ENCODE measurements at regions not wholly inside any gene's neighbourhood (a gene's known extent, or its start where the extent isn't known, plus 50 kb on each side); places are given as distances from the start of the nearest gene placed in this dataset.

GRCh38 chr3:116873142-116873541 lies 163.6 kb downstream of the TUSC7 start:
- Histone ChIP-seq H3K4me1 (ENCODE audit: control insufficient read depth in 1 of 2, insufficient read depth in 2 of 2, low read length in 2 of 2) (no peaks in the 10 kb centered on the region), H3K9ac (ENCODE audit: low read depth in 1 of 2, low read length in 2 of 2) (no peak overlapping the region), H3K9me3 (ENCODE audit: control insufficient read depth in 1 of 2, low read length in 2 of 2) (no peaks in the 10 kb centered on the region), H3K27ac (ENCODE audit: low read depth, low read length) (no peak overlapping the region), H3K36me3 (ENCODE audit: control insufficient read depth in 1 of 2, insufficient read depth in 2 of 2, low read length in 2 of 2) (no peaks in the 10 kb centered on the region), H3K27me3 (ENCODE audit: control insufficient read depth in 1 of 2, insufficient read depth in 2 of 2, low read length in 2 of 2) (no peaks in the 10 kb centered on the region), H3K4me3 (ENCODE audit: low read depth in 1 of 2, low read length in 2 of 2) (no peak overlapping the region)

GRCh38 chr3:116877968-116878367 lies 168.4 kb downstream of the TUSC7 start:
- no peak overlapping the region for H3K4me3 ChIP-seq (ENCODE audit: low read depth in 1 of 2, low read length in 2 of 2)
- no peaks in the 10 kb centered on the region for H3K4me1 ChIP-seq (ENCODE audit: control insufficient read depth in 1 of 2, insufficient read depth in 2 of 2, low read length in 2 of 2)
- H3K9me3 ChIP-seq (ENCODE audit: control insufficient read depth in 1 of 2, low read length in 2 of 2) = no peaks in the 10 kb centered on the region
- no peaks in the 10 kb centered on the region for H3K36me3 ChIP-seq (ENCODE audit: control insufficient read depth in 1 of 2, insufficient read depth in 2 of 2, low read length in 2 of 2)
- H3K9ac ChIP-seq (ENCODE audit: low read depth in 1 of 2, low read length in 2 of 2) = no peak overlapping the region
- no peak overlapping the region for H3K27ac ChIP-seq (ENCODE audit: low read depth, low read length)
- H3K27me3 ChIP-seq (ENCODE audit: control insufficient read depth in 1 of 2, insufficient read depth in 2 of 2, low read length in 2 of 2) = no peaks in the 10 kb centered on the region

- no peaks in the 10 kb centered on the region for H3K4me1 ChIP-seq (ENCODE audit: control insufficient read depth in 1 of 2, insufficient read depth in 2 of 2, low read length in 2 of 2)
- H3K36me3 ChIP-seq (ENCODE audit: control insufficient read depth in 1 of 2, insufficient read depth in 2 of 2, low read length in 2 of 2) = no peaks in the 10 kb centered on the region
- H3K4me3 ChIP-seq (ENCODE audit: low read depth in 1 of 2, low read length in 2 of 2) = no peak overlapping the region
- no peaks in the 10 kb centered on the region for H3K9me3 ChIP-seq (ENCODE audit: control insufficient read depth in 1 of 2, low read length in 2 of 2)
- no peak overlapping the region for H3K27ac ChIP-seq (ENCODE audit: low read depth, low read length)
- H3K27me3 ChIP-seq (ENCODE audit: control insufficient read depth in 1 of 2, insufficient read depth in 2 of 2, low read length in 2 of 2) = no peaks in the 10 kb centered on the region
- H3K9ac ChIP-seq (ENCODE audit: low read depth in 1 of 2, low read length in 2 of 2) = no peak overlapping the region
Observed at GRCh38 chr3:116886202-116886893, 176.8 kb downstream of the TUSC7 start.

- no peaks in the 10 kb centered on the region for H3K27me3 ChIP-seq (ENCODE audit: control insufficient read depth in 1 of 2, insufficient read depth in 2 of 2, low read length in 2 of 2)
- no peaks in the 10 kb centered on the region for H3K36me3 ChIP-seq (ENCODE audit: control insufficient read depth in 1 of 2, insufficient read depth in 2 of 2, low read length in 2 of 2)
- no peaks in the 10 kb centered on the region for H3K9me3 ChIP-seq (ENCODE audit: control insufficient read depth in 1 of 2, low read length in 2 of 2)
- no peaks in the 10 kb centered on the region for H3K4me1 ChIP-seq (ENCODE audit: control insufficient read depth in 1 of 2, insufficient read depth in 2 of 2, low read length in 2 of 2)
- no peak overlapping the region for H3K4me3 ChIP-seq (ENCODE audit: low read depth in 1 of 2, low read length in 2 of 2)
- no peak overlapping the region for H3K27ac ChIP-seq (ENCODE audit: low read depth, low read length)
- H3K9ac ChIP-seq (ENCODE audit: low read depth in 1 of 2, low read length in 2 of 2) = no peak overlapping the region
Observed at GRCh38 chr3:116896116-116896515, 186.5 kb downstream of the TUSC7 start.

GRCh38 chr3:116897382-116897781 lies 187.8 kb downstream of the TUSC7 start:
- H3K27me3 ChIP-seq (ENCODE audit: control insufficient read depth in 1 of 2, insufficient read depth in 2 of 2, low read length in 2 of 2) = no peaks in the 10 kb centered on the region
- H3K4me3 ChIP-seq (ENCODE audit: low read depth in 1 of 2, low read length in 2 of 2) = no peak overlapping the region
- H3K4me1 ChIP-seq (ENCODE audit: control insufficient read depth in 1 of 2, insufficient read depth in 2 of 2, low read length in 2 of 2) = no peaks in the 10 kb centered on the region
- H3K27ac ChIP-seq (ENCODE audit: low read depth, low read length) = no peak overlapping the region
- H3K9ac ChIP-seq (ENCODE audit: low read depth in 1 of 2, low read length in 2 of 2) = no peak overlapping the region
- no peaks in the 10 kb centered on the region for H3K9me3 ChIP-seq (ENCODE audit: control insufficient read depth in 1 of 2, low read length in 2 of 2)
- H3K36me3 ChIP-seq (ENCODE audit: control insufficient read depth in 1 of 2, insufficient read depth in 2 of 2, low read length in 2 of 2) = no peaks in the 10 kb centered on the region

- H3K27ac ChIP-seq (ENCODE audit: low read depth, low read length) = no peak overlapping the region
- H3K9me3 ChIP-seq (ENCODE audit: control insufficient read depth in 1 of 2, low read length in 2 of 2) = no peaks in the 10 kb centered on the region
- H3K36me3 ChIP-seq (ENCODE audit: control insufficient read depth in 1 of 2, insufficient read depth in 2 of 2, low read length in 2 of 2) = no peaks in the 10 kb centered on the region
- H3K9ac ChIP-seq (ENCODE audit: low read depth in 1 of 2, low read length in 2 of 2) = no peak overlapping the region
- no peak overlapping the region for H3K4me3 ChIP-seq (ENCODE audit: low read depth in 1 of 2, low read length in 2 of 2)
- no peaks in the 10 kb centered on the region for H3K4me1 ChIP-seq (ENCODE audit: control insufficient read depth in 1 of 2, insufficient read depth in 2 of 2, low read length in 2 of 2)
- no peaks in the 10 kb centered on the region for H3K27me3 ChIP-seq (ENCODE audit: control insufficient read depth in 1 of 2, insufficient read depth in 2 of 2, low read length in 2 of 2)
Observed at GRCh38 chr3:116899253-116899652, 189.7 kb downstream of the TUSC7 start.

GRCh38 chr3:116905334-116905733 lies 195.8 kb downstream of the TUSC7 start:
- H3K9me3 ChIP-seq (ENCODE audit: control insufficient read depth in 1 of 2, low read length in 2 of 2) = no peaks in the 10 kb centered on the region
- no peak overlapping the region for H3K4me3 ChIP-seq (ENCODE audit: low read depth in 1 of 2, low read length in 2 of 2)
- H3K27me3 ChIP-seq (ENCODE audit: control insufficient read depth in 1 of 2, insufficient read depth in 2 of 2, low read length in 2 of 2) = no peaks in the 10 kb centered on the region
- no peaks in the 10 kb centered on the region for H3K4me1 ChIP-seq (ENCODE audit: control insufficient read depth in 1 of 2, insufficient read depth in 2 of 2, low read length in 2 of 2)
- no peak overlapping the region for H3K27ac ChIP-seq (ENCODE audit: low read depth, low read length)
- H3K36me3 ChIP-seq (ENCODE audit: control insufficient read depth in 1 of 2, insufficient read depth in 2 of 2, low read length in 2 of 2) = no peaks in the 10 kb centered on the region
- H3K9ac ChIP-seq (ENCODE audit: low read depth in 1 of 2, low read length in 2 of 2) = no peak overlapping the region

GRCh38 chr3:116905794-116906193 lies 196.2 kb downstream of the TUSC7 start:
- Histone ChIP-seq H3K36me3 (ENCODE audit: control insufficient read depth in 1 of 2, insufficient read depth in 2 of 2, low read length in 2 of 2) (no peaks in the 10 kb centered on the region), H3K4me3 (ENCODE audit: low read depth in 1 of 2, low read length in 2 of 2) (no peak overlapping the region), H3K9me3 (ENCODE audit: control insufficient read depth in 1 of 2, low read length in 2 of 2) (no peaks in the 10 kb centered on the region), H3K27me3 (ENCODE audit: control insufficient read depth in 1 of 2, insufficient read depth in 2 of 2, low read length in 2 of 2) (no peaks in the 10 kb centered on the region), H3K4me1 (ENCODE audit: control insufficient read depth in 1 of 2, insufficient read depth in 2 of 2, low read length in 2 of 2) (no peaks in the 10 kb centered on the region), H3K27ac (ENCODE audit: low read depth, low read length) (no peak overlapping the region), H3K9ac (ENCODE audit: low read depth in 1 of 2, low read length in 2 of 2) (no peak overlapping the region)

GRCh38 chr3:116912116-116912515 lies 202.5 kb downstream of the TUSC7 start:
- no peaks in the 10 kb centered on the region for H3K36me3 ChIP-seq (ENCODE audit: control insufficient read depth in 1 of 2, insufficient read depth in 2 of 2, low read length in 2 of 2)

GRCh38 chr3:116914004-116914403 lies 204.4 kb downstream of the TUSC7 start:
- H3K27me3 ChIP-seq (ENCODE audit: control insufficient read depth in 1 of 2, insufficient read depth in 2 of 2, low read length in 2 of 2) = no peaks in the 10 kb centered on the region
- H3K9ac ChIP-seq (ENCODE audit: low read depth in 1 of 2, low read length in 2 of 2) = no peak overlapping the region
- no peaks in the 10 kb centered on the region for H3K36me3 ChIP-seq (ENCODE audit: control insufficient read depth in 1 of 2, insufficient read depth in 2 of 2, low read length in 2 of 2)
- H3K4me3 ChIP-seq (ENCODE audit: low read depth in 1 of 2, low read length in 2 of 2) = no peak overlapping the region
- no peaks in the 10 kb centered on the region for H3K9me3 ChIP-seq (ENCODE audit: control insufficient read depth in 1 of 2, low read length in 2 of 2)
- H3K27ac ChIP-seq (ENCODE audit: low read depth, low read length) = no peak overlapping the region
- H3K4me1 ChIP-seq (ENCODE audit: control insufficient read depth in 1 of 2, insufficient read depth in 2 of 2, low read length in 2 of 2) = no peaks in the 10 kb centered on the region

More at GRCh38 chr3:116912116-116912515, 202.5 kb downstream of the TUSC7 start:
- no peak overlapping the region for H3K27ac ChIP-seq (ENCODE audit: low read depth, low read length)
- no peak overlapping the region for H3K4me3 ChIP-seq (ENCODE audit: low read depth in 1 of 2, low read length in 2 of 2)
- no peaks in the 10 kb centered on the region for H3K9me3 ChIP-seq (ENCODE audit: control insufficient read depth in 1 of 2, low read length in 2 of 2)
- no peaks in the 10 kb centered on the region for H3K27me3 ChIP-seq (ENCODE audit: control insufficient read depth in 1 of 2, insufficient read depth in 2 of 2, low read length in 2 of 2)
- H3K4me1 ChIP-seq (ENCODE audit: control insufficient read depth in 1 of 2, insufficient read depth in 2 of 2, low read length in 2 of 2) = no peaks in the 10 kb centered on the region
- no peak overlapping the region for H3K9ac ChIP-seq (ENCODE audit: low read depth in 1 of 2, low read length in 2 of 2)

- Histone ChIP-seq H3K4me3 (ENCODE audit: low read depth in 1 of 2, low read length in 2 of 2) (no peak overlapping the region), H3K36me3 (ENCODE audit: control insufficient read depth in 1 of 2, insufficient read depth in 2 of 2, low read length in 2 of 2) (no peaks in the 10 kb centered on the region), H3K27ac (ENCODE audit: low read depth, low read length) (no peak overlapping the region), H3K9me3 (ENCODE audit: control insufficient read depth in 1 of 2, low read length in 2 of 2) (no peaks in the 10 kb centered on the region), H3K4me1 (ENCODE audit: control insufficient read depth in 1 of 2, insufficient read depth in 2 of 2, low read length in 2 of 2) (no peaks in the 10 kb centered on the region), H3K9ac (ENCODE audit: low read depth in 1 of 2, low read length in 2 of 2) (no peak overlapping the region), H3K27me3 (ENCODE audit: control insufficient read depth in 1 of 2, insufficient read depth in 2 of 2, low read length in 2 of 2) (no peaks in the 10 kb centered on the region)
Observed at GRCh38 chr3:116916836-116917235, 207.3 kb downstream of the TUSC7 start.
